ENCODE measurements at regions not wholly inside any gene's neighbourhood (a gene's known extent, or its start where the extent isn't known, plus 50 kb on each side); places are given as distances from the start of the nearest gene placed in this dataset.

- H3K9me3 ChIP-seq (ENCODE audit: control insufficient read depth, low read length): no peaks in the 10 kb centered on the region
- 52 to 66% methylated on average over 6 of the region's 6 CpGs for WGBS, 2 donors
- DNase-seq (no peak), ATAC-seq (ENCODE audit: low FRiP score) (no peak)
- no peak overlapping the region for H3K4me3 ChIP-seq (ENCODE audit: low read length in 2 of 2)
- no peak overlapping the region for H3K27ac ChIP-seq (ENCODE audit: low read depth in 1 of 2, low read length in 2 of 2)
- intact Hi-C loops (cut with DNase I): loop anchor here in 1 of 2 donors (5.0 kb wide), 2 partner anchors 51 to 84 kb away; partner anchors contain the start of gene PIAS1
- no peaks in the 10 kb centered on the region for H3K27me3 ChIP-seq (ENCODE audit: control insufficient read depth in 1 of 2, insufficient read depth in 2 of 2, low read length in 1 of 2)
- no peaks in the 10 kb centered on the region for H3K36me3 ChIP-seq (ENCODE audit: control insufficient read depth in 1 of 2, insufficient read depth in 2 of 2, low read length in 1 of 2)
- no peaks in the 10 kb centered on the region for H3K4me1 ChIP-seq (ENCODE audit: control insufficient read depth in 1 of 2, insufficient read depth in 2 of 2, low read length in 2 of 2)
Observed at GRCh38 chr15:67968564-67968963, 85.6 kb upstream of the PIAS1 start.

- no peaks in the 10 kb centered on the region for H3K4me1 ChIP-seq (ENCODE audit: control insufficient read depth in 1 of 2, insufficient read depth in 2 of 2, low read length in 2 of 2)
- DNase-seq: no peak
- intact Hi-C loops (cut with DNase I): loop anchor here in 1 of 2 donors (5.0 kb wide), 2 partner anchors 52 to 83 kb away; partner anchors contain the start of gene PIAS1
- H3K36me3 ChIP-seq (ENCODE audit: control insufficient read depth in 1 of 2, insufficient read depth in 2 of 2, low read length in 1 of 2): no peaks in the 10 kb centered on the region
- no peaks in the 10 kb centered on the region for H3K27me3 ChIP-seq (ENCODE audit: control insufficient read depth in 1 of 2, insufficient read depth in 2 of 2, low read length in 1 of 2)
- no peak overlapping the region for H3K27ac ChIP-seq (ENCODE audit: low read depth in 1 of 2, low read length in 2 of 2)
- ATAC-seq (ENCODE audit: low FRiP score): no peak
- 72 to 79% methylated on average over 3 of the region's 3 CpGs for WGBS, 2 donors
- H3K9me3 ChIP-seq (ENCODE audit: control insufficient read depth, low read length): no peaks in the 10 kb centered on the region
- no peak overlapping the region for H3K4me3 ChIP-seq (ENCODE audit: low read length in 2 of 2)
Observed at GRCh38 chr15:67968966-67969365, 85.1 kb upstream of the PIAS1 start.

GRCh38 chr15:67969892-67970291 is 84.2 kb upstream of the PIAS1 start:
- H3K36me3 ChIP-seq (ENCODE audit: control insufficient read depth in 1 of 2, insufficient read depth in 2 of 2, low read length in 1 of 2): no peaks in the 10 kb centered on the region
- DNase-seq (no peak), ATAC-seq (ENCODE audit: low FRiP score) (no peak)
- no peaks in the 10 kb centered on the region for H3K27me3 ChIP-seq (ENCODE audit: control insufficient read depth in 1 of 2, insufficient read depth in 2 of 2, low read length in 1 of 2)
- H3K4me3 ChIP-seq (ENCODE audit: low read length in 2 of 2): no peak overlapping the region
- no peak overlapping the region for H3K27ac ChIP-seq (ENCODE audit: low read depth in 1 of 2, low read length in 2 of 2)
- no peaks in the 10 kb centered on the region for H3K9me3 ChIP-seq (ENCODE audit: control insufficient read depth, low read length)
- H3K4me1 ChIP-seq (ENCODE audit: control insufficient read depth in 1 of 2, insufficient read depth in 2 of 2, low read length in 2 of 2): no peaks in the 10 kb centered on the region
- intact Hi-C loops (cut with DNase I): loop anchor here in 1 of 2 donors (5.0 kb wide), 2 partner anchors 53 to 82 kb away; partner anchors contain the start of gene PIAS1
- 80 to 91% methylated on average over 3 of the region's 3 CpGs for WGBS, 2 donors

DNA sequence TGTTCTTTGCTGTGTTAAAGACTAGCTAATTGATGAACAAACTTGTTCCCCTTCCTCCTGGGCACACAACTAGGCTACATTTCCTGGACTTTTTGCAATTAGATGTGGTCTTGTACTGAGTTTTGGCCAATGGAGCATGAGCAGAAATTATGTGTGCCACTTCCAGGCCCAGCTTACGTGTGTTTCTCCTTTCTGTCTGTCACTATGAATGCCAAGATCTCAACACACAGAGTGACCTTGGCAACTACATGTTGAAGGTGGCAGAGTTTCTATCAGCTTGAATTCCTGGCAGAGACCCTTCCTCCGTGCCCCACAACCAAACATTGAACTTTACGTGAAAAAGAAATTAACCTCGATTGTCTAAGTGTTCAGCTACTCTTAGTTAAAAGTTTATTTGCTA is 81.7 kb upstream of the PIAS1 start:
- H3K27ac ChIP-seq (ENCODE audit: low read depth in 1 of 2, low read length in 2 of 2): no peak overlapping the region
- ATAC-seq (ENCODE audit: low FRiP score) (no peak), DNase-seq (no peak)
- intact Hi-C loops (cut with DNase I): no loop called here
- no peaks in the 10 kb centered on the region for H3K27me3 ChIP-seq (ENCODE audit: control insufficient read depth in 1 of 2, insufficient read depth in 2 of 2, low read length in 1 of 2)
- WGBS, 2 donors: 10 to 12% methylated on average over 4 of the region's 4 CpGs
- H3K4me1 ChIP-seq (ENCODE audit: control insufficient read depth in 1 of 2, insufficient read depth in 2 of 2, low read length in 2 of 2): no peaks in the 10 kb centered on the region
- no peak overlapping the region for H3K4me3 ChIP-seq (ENCODE audit: low read length in 2 of 2)
- no peaks in the 10 kb centered on the region for H3K9me3 ChIP-seq (ENCODE audit: control insufficient read depth, low read length)
- no peaks in the 10 kb centered on the region for H3K36me3 ChIP-seq (ENCODE audit: control insufficient read depth in 1 of 2, insufficient read depth in 2 of 2, low read length in 1 of 2)

- no peak overlapping the region for H3K4me3 ChIP-seq (ENCODE audit: low read length in 2 of 2)
- H3K9me3 ChIP-seq (ENCODE audit: control insufficient read depth, low read length): no peaks in the 10 kb centered on the region
- no peak overlapping the region for H3K27ac ChIP-seq (ENCODE audit: low read depth in 1 of 2, low read length in 2 of 2)
- H3K4me1 ChIP-seq (ENCODE audit: control insufficient read depth in 1 of 2, insufficient read depth in 2 of 2, low read length in 2 of 2): no peaks in the 10 kb centered on the region
- ATAC-seq (ENCODE audit: low FRiP score): no peak
- 72 to 75% methylated on average over 4 of the region's 4 CpGs for WGBS, 2 donors
- H3K36me3 ChIP-seq (ENCODE audit: control insufficient read depth in 1 of 2, insufficient read depth in 2 of 2, low read length in 1 of 2): no peaks in the 10 kb centered on the region
- DNase-seq: no peak
- no peaks in the 10 kb centered on the region for H3K27me3 ChIP-seq (ENCODE audit: control insufficient read depth in 1 of 2, insufficient read depth in 2 of 2, low read length in 1 of 2)
- intact Hi-C loops (cut with DNase I): no loop called here
Observed at GRCh38 chr15:67973846-67974245, 80.3 kb upstream of the PIAS1 start.

DNA sequence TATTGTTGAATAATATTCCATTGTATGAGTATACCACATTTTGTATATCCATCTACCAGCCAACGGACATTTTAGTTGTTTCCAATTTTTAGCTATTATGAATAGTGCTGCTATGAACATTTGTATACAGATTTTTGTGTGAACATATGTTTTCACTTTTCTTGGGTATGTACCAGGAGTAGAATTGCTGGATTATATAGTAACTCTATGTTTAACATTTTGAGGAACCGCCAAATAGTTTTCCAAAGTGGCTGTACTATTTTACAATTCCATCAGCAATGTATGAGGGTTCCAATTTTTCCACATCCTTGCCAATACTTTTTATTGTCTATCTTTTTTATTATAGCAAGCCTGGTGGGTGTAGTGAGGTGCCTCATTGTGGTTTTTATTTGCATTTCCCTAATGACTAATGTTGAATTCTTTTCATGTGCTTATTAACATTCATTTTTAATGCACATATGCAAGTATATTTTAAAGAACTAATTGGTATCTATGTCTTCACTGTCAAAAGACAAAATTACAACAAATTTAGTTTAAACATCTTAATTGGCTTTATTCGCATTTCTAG is 77.5 kb upstream of the PIAS1 start:
- ATAC-seq (ENCODE audit: low FRiP score) (no peak), DNase-seq (no peak)
- intact Hi-C loops (cut with DNase I): no loop called here
- H3K4me3 ChIP-seq (ENCODE audit: low read length in 2 of 2): no peak overlapping the region
- WGBS, 2 donors: 93% methylated on average over 3 of the region's 3 CpGs
- no peaks in the 10 kb centered on the region for H3K4me1 ChIP-seq (ENCODE audit: control insufficient read depth in 1 of 2, insufficient read depth in 2 of 2, low read length in 2 of 2)
- no peaks in the 10 kb centered on the region for H3K36me3 ChIP-seq (ENCODE audit: control insufficient read depth in 1 of 2, insufficient read depth in 2 of 2, low read length in 1 of 2)
- H3K27me3 ChIP-seq (ENCODE audit: control insufficient read depth in 1 of 2, insufficient read depth in 2 of 2, low read length in 1 of 2): no peaks in the 10 kb centered on the region
- H3K27ac ChIP-seq (ENCODE audit: low read depth in 1 of 2, low read length in 2 of 2): no peak overlapping the region
- H3K9me3 ChIP-seq (ENCODE audit: control insufficient read depth, low read length): no peaks in the 10 kb centered on the region

DNA sequence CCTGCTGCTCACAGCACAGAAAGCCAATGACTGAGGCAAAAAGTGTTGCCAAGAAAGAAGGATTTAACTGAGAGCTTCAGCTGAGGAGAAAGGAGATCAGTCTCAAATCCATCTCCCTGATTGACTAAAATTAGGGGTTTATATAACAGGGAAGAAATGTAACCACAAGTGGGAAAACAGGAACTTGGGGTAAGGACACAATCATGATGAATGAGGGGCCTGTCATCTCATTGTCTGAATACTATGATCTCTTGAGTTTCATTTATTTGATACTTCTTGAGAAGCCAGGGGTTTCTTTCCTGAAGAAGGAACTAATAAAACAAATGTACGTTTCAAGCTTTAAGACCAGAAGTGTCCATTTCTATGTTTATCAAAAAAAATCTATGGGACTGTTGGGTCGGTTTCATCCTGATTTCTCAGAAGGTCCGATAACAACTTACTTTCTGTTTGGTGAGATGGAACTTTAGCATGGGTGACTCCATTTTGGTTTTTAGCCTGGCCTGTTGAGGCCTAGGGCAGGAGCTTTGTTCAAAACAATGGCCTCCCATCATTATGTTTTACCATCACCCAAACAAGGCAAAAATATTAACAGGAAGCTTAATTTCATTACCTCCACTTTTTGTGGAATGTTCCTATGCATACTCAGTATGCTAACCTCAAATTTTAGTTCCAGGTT is 76.6 kb upstream of the PIAS1 start:
- Histone ChIP-seq H3K9me3 (ENCODE audit: control insufficient read depth, low read length) (no peaks in the 10 kb centered on the region), H3K27ac (ENCODE audit: low read depth in 1 of 2, low read length in 2 of 2) (no peak overlapping the region), H3K4me3 (ENCODE audit: low read length in 2 of 2) (no peak overlapping the region), H3K4me1 (ENCODE audit: control insufficient read depth in 1 of 2, insufficient read depth in 2 of 2, low read length in 2 of 2) (no peaks in the 10 kb centered on the region), H3K27me3 (ENCODE audit: control insufficient read depth in 1 of 2, insufficient read depth in 2 of 2, low read length in 1 of 2) (no peaks in the 10 kb centered on the region), H3K36me3 (ENCODE audit: control insufficient read depth in 1 of 2, insufficient read depth in 2 of 2, low read length in 1 of 2) (no peaks in the 10 kb centered on the region)
- DNase-seq (no peak), ATAC-seq (ENCODE audit: low FRiP score) (no peak)
- intact Hi-C loops (cut with DNase I): no loop called here
- WGBS, 2 donors: 92 to 93% methylated on average over 3 of the region's 3 CpGs

- Histone ChIP-seq H3K9me3 (ENCODE audit: control insufficient read depth, low read length) (no peaks in the 10 kb centered on the region), H3K27ac (ENCODE audit: low read depth in 1 of 2, low read length in 2 of 2) (no peak overlapping the region), H3K36me3 (ENCODE audit: control insufficient read depth in 1 of 2, insufficient read depth in 2 of 2, low read length in 1 of 2) (no peaks in the 10 kb centered on the region), H3K27me3 (ENCODE audit: control insufficient read depth in 1 of 2, insufficient read depth in 2 of 2, low read length in 1 of 2) (no peaks in the 10 kb centered on the region), H3K4me1 (ENCODE audit: control insufficient read depth in 1 of 2, insufficient read depth in 2 of 2, low read length in 2 of 2) (no peaks in the 10 kb centered on the region), H3K4me3 (ENCODE audit: low read length in 2 of 2) (no peak overlapping the region)
- intact Hi-C loops (cut with DNase I): no loop called here
- no peak for ATAC-seq (ENCODE audit: low FRiP score)
- no peak for DNase-seq
Observed at GRCh38 chr15:67979281-67979680, 74.8 kb upstream of the PIAS1 start.

DNA sequence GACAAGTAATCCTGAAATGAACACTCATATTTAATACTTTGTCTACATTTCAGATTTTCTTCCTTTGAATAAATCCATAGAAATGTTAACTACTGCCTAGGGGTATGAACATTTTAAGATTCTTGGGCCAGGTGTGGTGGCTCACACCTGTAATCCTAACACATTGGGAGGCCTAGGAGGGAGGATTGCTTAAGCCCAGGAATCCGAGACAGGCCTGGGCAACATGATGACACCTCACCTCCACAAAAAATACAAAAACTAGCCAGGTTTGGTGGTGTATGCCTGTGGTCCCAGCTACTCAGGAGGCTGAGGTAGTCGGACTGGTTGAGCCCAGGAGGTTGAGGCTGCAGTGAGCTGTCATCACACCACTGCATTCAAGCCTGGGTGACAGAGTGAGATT is 73.9 kb upstream of the PIAS1 start:
- intact Hi-C loops (cut with DNase I): no loop called here

More for the DNA sequence above, 73.9 kb upstream of the PIAS1 start:
- Histone ChIP-seq H3K4me1 (ENCODE audit: control insufficient read depth in 1 of 2, insufficient read depth in 2 of 2, low read length in 2 of 2) (no peaks in the 10 kb centered on the region), H3K27me3 (ENCODE audit: control insufficient read depth in 1 of 2, insufficient read depth in 2 of 2, low read length in 1 of 2) (no peaks in the 10 kb centered on the region), H3K27ac (ENCODE audit: low read depth in 1 of 2, low read length in 2 of 2) (no peak overlapping the region), H3K9me3 (ENCODE audit: control insufficient read depth, low read length) (no peaks in the 10 kb centered on the region), H3K4me3 (ENCODE audit: low read length in 2 of 2) (no peak overlapping the region), H3K36me3 (ENCODE audit: control insufficient read depth in 1 of 2, insufficient read depth in 2 of 2, low read length in 1 of 2) (no peaks in the 10 kb centered on the region)
- DNase-seq: no peak
- 94 to 97% methylated on average over 2 of the region's 2 CpGs for WGBS, 2 donors
- ATAC-seq (ENCODE audit: low FRiP score): no peak

All from aorta (tissue), 5 donors.